Midbrain (tissue), 1 donor: ENCODE measurements at regions not wholly inside any gene's neighbourhood (a gene's known extent, or its start where the extent isn't known, plus 50 kb on each side); places are given as distances from the start of the nearest gene placed in this dataset.
A peak's percentile ranks its signal among the peaks of the same experiment; 100 is the strongest.

Experiments
- DNase-seq: peaks from one replicate; lab custom pipeline; 2025; lab: John Stamatoyannopoulos, UW

GRCh38 chr13:40480012-40480914 lies 186.2 kb downstream of the FOXO1 start:
- peak; percentile 30 for DNase-seq

GRCh38 chr13:40480915-40481516 lies 185.4 kb downstream of the FOXO1 start:
- DNase-seq = no peak

- no peak for DNase-seq
Measured at GRCh38 chr13:40483601-40484000, 182.8 kb downstream of the FOXO1 start.

DNA sequence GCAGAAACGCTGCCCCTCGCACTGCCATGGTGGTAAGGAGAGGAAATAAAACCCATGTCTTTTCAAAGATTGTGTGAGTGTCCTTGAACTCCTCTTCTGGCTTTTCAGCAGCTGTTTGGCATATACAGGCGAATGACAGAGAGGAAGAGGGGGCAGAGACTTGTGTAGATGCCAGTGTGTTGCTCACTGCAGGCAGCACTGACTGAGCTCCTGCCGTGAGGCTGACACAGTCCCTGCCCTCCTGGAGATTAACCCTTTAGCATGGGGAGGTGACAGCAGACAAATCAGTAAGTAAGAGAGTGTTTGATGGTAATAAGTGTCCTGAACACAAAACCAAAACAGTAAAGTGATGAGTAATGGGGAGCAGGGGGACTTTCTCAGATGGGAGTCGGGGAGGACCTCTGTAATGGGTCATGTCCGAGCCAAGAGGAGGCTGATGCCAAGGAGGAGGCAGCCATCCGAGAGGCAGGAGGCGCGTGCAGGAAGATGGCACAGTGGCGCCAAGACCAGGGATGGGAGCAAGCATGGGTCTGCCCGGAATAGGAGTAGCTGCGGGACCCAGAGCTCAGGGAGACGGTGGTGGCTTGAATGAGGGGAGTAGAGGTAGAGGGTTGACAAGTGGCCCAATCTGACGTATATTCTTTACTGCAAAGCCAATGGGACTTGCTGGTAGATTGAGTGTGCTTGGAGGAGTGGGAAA lies 182.2 kb downstream of the FOXO1 start:
- no peak for DNase-seq

- no peak for DNase-seq
Measured at GRCh38 chr13:40484974-40485373, 181.5 kb downstream of the FOXO1 start.

- DNase-seq = no peak
Measured at GRCh38 chr13:40485611-40486517, 180.6 kb downstream of the FOXO1 start.

DNA sequence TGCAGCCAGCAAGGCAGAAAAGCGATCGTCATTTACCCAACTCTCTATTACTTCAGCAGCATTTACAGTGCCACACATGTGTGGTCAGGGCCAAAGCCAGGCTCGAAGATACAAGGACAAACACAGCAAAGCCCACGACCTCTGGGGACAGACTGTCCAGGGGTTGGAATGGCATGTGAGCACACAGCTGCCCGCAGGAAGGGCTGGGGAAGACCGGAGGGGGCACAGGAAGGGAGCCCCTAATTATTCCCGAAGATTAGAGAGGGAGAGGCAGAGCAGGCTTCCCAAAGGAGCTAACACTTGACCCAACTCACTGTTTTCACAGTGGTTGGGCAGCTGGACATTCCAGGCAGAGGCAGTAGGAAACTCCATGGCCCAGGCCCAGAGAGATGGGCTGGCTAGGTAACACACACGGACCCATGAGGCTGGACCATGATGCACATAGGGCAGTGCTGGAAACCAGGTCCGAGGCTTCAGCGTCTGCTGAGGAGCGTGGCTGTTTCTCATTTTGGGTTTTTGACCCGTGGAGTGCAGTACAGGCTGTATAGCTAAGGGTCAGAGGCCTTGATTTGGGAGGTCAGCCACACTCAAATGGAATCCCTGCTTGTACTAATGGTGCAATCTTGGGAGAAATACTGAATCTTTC lies 179.8 kb downstream of the FOXO1 start:
- no peak for DNase-seq

DNA sequence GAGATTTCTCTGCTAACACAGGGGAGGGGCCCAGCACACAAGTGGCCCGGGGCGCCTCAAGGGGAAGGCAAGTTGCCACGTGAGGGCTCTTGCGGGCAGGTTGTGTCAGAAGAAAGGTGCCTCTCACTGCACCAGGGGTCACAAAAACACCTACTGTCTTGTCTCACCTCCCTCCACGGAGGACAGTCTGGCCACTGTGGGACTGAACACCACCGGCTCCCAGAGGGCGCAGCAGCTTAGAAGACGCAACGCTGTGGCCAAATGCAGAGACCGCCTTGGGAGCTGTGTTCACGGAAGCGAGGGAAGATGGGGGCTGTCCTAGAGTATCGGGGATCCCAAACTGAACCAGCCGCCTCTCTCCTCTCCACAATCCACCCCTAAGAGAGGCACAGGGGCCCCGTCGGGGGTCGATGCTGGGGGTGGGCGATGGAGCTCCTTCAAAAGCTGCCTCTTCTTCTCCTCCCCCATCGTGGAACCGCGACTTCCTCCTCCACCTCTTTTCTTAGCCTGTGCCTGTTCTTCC lies 177.5 kb downstream of the FOXO1 start:
- no peak for DNase-seq

- no peak for DNase-seq
Measured at GRCh38 chr13:40490086-40490758, 176.2 kb downstream of the FOXO1 start.

DNA sequence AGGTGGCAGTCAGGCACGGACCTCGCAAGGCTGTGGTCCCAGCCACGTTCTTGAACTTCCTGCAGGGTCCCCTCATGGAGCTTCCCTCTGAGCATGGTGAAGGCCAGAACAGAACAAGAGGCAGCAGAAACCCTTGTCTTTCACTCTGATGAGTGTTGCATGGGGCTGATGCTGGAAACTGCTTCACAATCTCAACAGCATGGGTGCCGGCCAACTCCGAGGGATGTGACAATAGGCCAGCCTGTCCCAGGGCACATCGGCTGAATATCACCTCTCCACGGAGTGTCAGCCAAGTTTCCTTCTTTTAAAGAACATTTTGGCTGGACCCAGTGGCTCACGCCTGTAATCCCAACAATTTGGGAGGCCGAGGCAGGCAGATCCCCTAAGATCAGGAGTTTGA lies 173.9 kb downstream of the FOXO1 start:
- DNase-seq = no peak

GRCh38 chr13:40494513-40494912 lies 171.9 kb downstream of the FOXO1 start:
- no peak for DNase-seq

DNA sequence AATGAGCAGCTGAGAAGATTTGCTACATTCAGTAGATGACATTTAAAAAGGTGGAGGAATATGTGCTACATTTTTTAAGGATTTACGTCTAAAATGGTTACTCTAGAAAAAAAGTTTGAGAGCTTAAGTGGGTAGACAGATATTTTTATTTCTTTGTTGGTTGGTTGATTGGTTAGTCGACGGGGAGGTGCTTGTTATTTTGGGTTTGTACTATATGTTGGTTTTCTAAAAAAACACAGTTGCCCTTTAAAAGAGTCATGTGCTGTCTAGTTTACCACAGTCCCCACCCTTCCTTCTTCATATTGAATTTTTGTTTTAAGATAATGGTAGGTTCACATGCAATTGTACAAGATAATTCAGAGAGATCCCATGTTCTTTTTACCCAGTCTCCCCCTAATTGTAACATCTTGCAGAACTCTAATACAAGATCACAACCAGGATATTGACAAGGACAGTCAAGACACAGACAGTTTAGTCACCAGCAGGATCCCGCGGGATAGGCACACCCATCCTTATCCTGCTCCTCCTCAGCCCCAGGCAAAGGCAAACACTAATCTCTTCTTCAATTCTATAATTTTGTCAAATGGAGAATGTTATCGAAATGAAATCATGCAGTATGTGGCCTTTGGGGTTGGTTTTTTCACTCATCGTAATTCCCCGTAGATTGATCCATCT lies 171.4 kb downstream of the FOXO1 start:
- no peak for DNase-seq

DNA sequence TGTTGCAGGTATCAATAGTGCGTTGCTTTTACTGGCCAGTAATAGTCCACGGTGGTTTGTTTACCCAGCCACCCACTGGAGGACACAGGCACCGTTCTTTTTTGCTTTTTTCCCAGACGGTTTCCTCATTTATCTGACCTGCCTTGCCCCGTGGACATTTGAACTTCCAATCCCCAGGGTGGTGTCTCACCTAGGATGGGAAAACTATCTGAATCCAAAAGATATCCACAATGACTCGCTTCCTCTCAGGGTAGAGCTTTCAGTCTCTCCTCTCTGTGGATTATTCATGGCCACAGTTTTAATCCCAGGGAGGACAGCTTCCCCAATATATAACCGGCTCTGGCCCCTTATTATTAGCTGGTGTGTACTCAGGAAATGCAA lies 170.8 kb downstream of the FOXO1 start:
- DNase-seq = no peak

DNA sequence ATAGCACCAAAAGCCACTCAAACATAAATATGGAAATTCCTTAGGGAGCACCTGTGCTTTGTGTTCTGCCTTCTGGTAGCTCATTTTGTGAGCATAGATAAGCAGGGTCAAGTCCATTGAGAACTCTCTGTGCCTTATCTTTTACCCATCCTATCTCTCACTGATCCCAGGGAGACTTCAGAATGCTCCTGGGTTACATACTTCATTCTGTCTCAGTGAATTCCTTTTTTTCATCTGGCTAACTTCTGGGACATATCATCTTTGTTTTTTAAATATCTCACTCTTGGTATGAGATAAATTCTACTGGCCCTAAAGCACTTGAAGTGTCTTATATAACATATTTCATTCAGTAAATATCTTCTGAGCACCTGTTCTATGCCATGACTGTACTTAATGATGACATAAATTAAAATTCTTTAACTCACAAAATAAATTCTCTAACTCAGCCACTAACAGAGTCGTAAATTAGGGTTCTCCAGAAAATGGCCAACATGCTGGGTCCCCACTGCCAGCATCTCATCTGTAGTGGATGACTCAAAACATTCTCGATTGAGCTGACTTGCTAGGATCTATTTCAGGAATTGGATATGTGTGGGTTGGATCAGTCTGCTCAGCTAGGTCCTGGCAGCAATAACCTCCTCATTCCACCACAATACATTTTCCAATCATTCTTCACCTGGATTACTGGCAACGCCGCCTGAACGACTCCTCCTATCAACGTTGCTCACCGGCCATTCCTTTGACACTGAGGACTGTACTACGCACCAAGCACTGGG lies 170.2 kb downstream of the FOXO1 start:
- no peak for DNase-seq

- no peak for DNase-seq
Measured at GRCh38 chr13:40498461-40498860, 168.0 kb downstream of the FOXO1 start.

GRCh38 chr13:40502236-40502635 lies 164.2 kb downstream of the FOXO1 start:
- no peak for DNase-seq

- DNase-seq = no peak
Measured at GRCh38 chr13:40503011-40503410, 163.4 kb downstream of the FOXO1 start.

DNA sequence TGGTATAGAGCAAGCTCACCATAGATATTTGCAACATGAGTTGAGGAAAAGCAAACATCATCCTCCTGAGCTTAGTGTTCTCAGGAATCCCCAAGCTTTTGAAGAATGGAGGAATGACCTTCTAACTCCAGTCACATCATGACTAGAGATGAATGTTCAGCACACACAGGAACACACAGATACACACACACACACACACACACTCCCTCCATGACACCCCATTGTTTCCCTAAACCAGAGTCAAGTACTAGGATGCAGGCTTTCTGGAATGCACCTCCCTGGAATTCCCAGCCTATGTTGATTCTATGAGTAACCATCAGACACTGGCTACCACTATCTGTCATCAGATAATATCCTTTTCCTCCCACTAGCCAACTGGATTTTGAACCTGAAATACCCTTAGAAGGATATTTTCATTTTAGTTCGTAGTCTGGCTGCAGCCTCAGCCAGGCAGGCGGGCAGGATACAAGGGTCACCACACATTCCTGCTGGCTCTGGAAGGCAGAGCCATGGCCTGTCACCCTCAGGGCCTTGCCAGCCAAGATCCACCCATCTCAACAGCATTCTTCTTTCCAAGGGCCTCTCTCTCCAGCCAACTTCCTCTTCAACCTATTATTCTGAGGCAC lies 162.4 kb downstream of the FOXO1 start:
- no peak for DNase-seq

DNA sequence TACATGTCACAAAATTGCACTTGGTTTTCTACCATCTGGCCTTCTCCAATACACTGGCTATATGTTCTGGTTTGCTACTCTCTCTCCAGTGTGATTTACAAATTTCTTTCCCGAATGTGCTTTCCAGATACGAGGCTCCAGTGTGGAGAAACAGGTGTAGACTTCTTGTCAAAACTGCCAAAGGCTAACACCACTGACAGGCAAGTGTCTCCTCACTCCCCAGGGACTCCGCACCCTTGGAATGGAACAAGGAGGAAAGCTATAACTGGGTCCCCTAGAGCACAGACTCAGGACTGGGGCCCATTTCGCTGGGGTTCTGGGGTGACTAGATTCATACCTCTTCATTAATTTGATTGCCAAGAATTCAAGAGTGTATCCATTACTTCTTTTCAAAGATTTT lies 161.8 kb downstream of the FOXO1 start:
- DNase-seq = no peak
